ENCODE measurements at regions not wholly inside any gene's neighbourhood (a gene's known extent, or its start where the extent isn't known, plus 50 kb on each side); places are given as distances from the start of the nearest gene placed in this dataset.

DNA sequence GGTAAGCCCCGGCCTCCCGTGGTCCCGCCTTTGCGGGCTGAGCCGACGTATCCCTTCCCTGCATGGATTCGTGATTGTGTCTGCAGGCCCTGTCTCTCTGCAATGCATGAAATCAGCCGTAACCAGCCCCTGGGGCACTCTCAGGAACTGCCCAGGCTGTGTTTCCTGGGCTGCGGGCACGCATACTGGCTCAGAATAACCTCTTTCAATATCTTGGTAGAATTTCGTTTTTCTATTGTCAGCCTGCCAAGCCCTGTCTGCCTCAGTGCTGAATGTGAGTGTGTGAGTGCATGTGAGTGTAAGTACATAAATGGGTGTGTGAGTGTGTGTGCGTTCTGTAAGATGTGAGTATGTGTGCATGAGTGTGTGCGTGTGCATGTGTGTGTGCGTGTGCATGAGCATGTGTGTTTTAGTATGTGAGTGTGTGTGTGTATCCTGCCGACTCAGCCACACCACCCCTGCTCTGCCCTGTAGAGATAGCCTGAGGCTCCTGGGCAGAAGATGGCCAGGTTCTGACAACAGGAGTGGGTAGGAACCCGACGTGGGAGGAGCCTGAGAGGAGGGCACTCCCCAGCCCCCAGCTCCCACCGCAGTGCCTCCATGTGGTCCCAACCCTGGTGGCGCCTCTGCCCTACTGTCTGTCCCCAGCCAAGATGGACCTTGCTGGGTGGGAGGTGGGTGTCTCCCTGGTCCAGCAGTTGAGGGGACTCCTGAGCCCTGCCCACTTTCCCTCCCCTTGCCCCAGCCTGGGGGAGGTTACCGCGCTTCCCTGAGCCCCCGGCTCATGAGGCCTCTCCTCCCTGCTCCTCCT lies 268.8 kb downstream of the ADGRD1 start:
- TF ChIP-seq, protein P1, sequence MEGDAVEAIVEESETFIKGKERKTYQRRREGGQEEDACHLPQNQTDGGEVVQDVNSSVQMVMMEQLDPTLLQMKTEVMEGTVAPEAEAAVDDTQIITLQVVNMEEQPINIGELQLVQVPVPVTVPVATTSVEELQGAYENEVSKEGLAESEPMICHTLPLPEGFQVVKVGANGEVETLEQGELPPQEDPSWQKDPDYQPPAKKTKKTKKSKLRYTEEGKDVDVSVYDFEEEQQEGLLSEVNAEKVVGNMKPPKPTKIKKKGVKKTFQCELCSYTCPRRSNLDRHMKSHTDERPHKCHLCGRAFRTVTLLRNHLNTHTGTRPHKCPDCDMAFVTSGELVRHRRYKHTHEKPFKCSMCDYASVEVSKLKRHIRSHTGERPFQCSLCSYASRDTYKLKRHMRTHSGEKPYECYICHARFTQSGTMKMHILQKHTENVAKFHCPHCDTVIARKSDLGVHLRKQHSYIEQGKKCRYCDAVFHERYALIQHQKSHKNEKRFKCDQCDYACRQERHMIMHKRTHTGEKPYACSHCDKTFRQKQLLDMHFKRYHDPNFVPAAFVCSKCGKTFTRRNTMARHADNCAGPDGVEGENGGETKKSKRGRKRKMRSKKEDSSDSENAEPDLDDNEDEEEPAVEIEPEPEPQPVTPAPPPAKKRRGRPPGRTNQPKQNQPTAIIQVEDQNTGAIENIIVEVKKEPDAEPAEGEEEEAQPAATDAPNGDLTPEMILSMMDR (IDR thresholded peaks at IDR 0.05): no peak
- TF ChIP-seq POLR2A (IDR thresholded peaks at IDR 0.05): no peak
